ENCODE measurements at regions not wholly inside any gene's neighbourhood (a gene's known extent, or its start where the extent isn't known, plus 50 kb on each side); places are given as distances from the start of the nearest gene placed in this dataset.

GRCh38 chr11:115630214-115630613, 126.0 kb upstream of the CADM1 start:
- TF ChIP-seq EZH2 (IDR thresholded peaks at IDR 0.05; ENCODE audit: insufficient read depth, poor library complexity, severe bottlenecking) (no peak), EZH2phosphoT487 (IDR thresholded peaks at IDR 0.05; ENCODE audit: insufficient read depth, low read depth) (no peak)

Measured in GM23248 (cell line).